ENCODE measurements at regions not wholly inside any gene's neighbourhood (a gene's known extent, or its start where the extent isn't known, plus 50 kb on each side); places are given as distances from the start of the nearest gene placed in this dataset.

DNA sequence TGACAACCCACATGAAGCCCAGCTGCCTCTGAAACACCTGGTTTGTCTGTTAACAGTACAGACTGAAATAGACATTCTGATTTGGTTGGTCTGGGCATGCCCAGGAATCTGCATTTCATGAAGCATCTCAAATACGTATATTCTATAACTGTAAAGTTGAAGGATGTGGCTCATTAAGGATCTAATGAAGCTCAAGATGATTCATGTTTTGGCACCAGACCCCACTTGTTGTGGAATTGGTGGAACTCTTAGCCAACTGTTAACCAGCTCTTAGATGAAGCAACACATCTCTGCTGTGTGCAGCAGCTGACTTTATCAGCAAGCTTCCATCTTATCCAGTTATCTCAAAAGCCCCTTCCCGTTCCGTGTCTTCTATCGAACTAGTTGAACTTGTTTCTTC, 232.2 kb downstream of the INSC start:
- TF ChIP-seq, protein P1, sequence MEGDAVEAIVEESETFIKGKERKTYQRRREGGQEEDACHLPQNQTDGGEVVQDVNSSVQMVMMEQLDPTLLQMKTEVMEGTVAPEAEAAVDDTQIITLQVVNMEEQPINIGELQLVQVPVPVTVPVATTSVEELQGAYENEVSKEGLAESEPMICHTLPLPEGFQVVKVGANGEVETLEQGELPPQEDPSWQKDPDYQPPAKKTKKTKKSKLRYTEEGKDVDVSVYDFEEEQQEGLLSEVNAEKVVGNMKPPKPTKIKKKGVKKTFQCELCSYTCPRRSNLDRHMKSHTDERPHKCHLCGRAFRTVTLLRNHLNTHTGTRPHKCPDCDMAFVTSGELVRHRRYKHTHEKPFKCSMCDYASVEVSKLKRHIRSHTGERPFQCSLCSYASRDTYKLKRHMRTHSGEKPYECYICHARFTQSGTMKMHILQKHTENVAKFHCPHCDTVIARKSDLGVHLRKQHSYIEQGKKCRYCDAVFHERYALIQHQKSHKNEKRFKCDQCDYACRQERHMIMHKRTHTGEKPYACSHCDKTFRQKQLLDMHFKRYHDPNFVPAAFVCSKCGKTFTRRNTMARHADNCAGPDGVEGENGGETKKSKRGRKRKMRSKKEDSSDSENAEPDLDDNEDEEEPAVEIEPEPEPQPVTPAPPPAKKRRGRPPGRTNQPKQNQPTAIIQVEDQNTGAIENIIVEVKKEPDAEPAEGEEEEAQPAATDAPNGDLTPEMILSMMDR (IDR thresholded peaks at IDR 0.05): no peak
- no peak for TF ChIP-seq POLR2A (IDR thresholded peaks at IDR 0.05)
